Adipocyte (in vitro differentiated cells): ENCODE measurements at regions not wholly inside any gene's neighbourhood (a gene's known extent, or its start where the extent isn't known, plus 50 kb on each side); places are given as distances from the start of the nearest gene placed in this dataset.
"Not testable (repeated sequence)": the region's sequence is repeated elsewhere in the genome, so short reads cannot be mapped to it uniquely, and the experiment has no call there.

ENCODE experiments used
- DNase-seq: peaks from one replicate; pipeline ENCODE4 v3.0.0-alpha.2; 2015; ENCODE audit warnings: low read depth
- H3K27me3 ChIP-seq: replicated peaks from 2 replicates; pipeline ENCODE4 v1.7.0; 2013; ENCODE audit warnings: mild to moderate bottlenecking, low read length, moderate library complexity; ENCODE audit not compliant: control insufficient read depth, insufficient read depth
- H3K36me3 ChIP-seq: 2 replicates; pipeline ENCODE4 v1.7.0; 2013; ENCODE audit warnings: low read length, mild to moderate bottlenecking, moderate library complexity; ENCODE audit not compliant: control insufficient read depth, insufficient read depth, severe bottlenecking
- H3K4me1 ChIP-seq: 2 replicates; pipeline ENCODE4 v1.7.0; 2013; ENCODE audit warnings: mild to moderate bottlenecking, low read length, moderate library complexity; ENCODE audit not compliant: control insufficient read depth, insufficient read depth
- H3K4me3 ChIP-seq: 2 replicates; pipeline ENCODE4 v1.7.0; 2013; ENCODE audit warnings: mild to moderate bottlenecking, low read length, moderate library complexity
- H3K9ac ChIP-seq: 2 replicates; pipeline ENCODE4 v1.7.0; 2013; ENCODE audit warnings: mild to moderate bottlenecking, low read length, moderate library complexity
- H3K9me3 ChIP-seq: 2 replicates; pipeline ENCODE4 v1.7.0; 2013; ENCODE audit warnings: mild to moderate bottlenecking, low read length, moderate library complexity; ENCODE audit not compliant: control insufficient read depth

DNA sequence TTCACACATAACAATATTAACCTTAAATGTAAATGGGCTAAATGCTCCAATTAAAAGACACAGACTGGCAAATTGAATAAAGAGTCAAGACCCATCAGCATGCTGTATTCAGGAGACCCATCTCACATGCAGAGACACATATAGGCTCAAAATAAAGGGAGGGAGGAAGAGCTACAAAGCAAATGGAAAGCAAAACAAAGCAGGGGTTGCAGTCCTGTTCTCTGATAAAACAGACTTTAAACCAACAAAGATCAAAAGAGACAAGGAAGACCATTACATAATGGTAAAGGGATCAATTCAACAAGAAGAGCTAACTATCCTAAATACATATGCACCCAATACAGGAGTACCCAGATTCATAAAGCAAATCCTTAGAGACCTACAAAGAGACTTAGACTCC lies 78.8 kb upstream of the RREB1 start:
- H3K4me1 ChIP-seq, H3K9ac ChIP-seq, H3K36me3 ChIP-seq, H3K9me3 ChIP-seq, H3K27me3 ChIP-seq, DNase-seq, H3K4me3 ChIP-seq: not testable (repeated sequence)

GRCh38 chr6:7030968-7031367 lies 76.8 kb upstream of the RREB1 start:
- not testable (repeated sequence) for H3K4me1 ChIP-seq, H3K27me3 ChIP-seq, H3K9me3 ChIP-seq, H3K9ac ChIP-seq, H3K4me3 ChIP-seq, DNase-seq, H3K36me3 ChIP-seq

DNA sequence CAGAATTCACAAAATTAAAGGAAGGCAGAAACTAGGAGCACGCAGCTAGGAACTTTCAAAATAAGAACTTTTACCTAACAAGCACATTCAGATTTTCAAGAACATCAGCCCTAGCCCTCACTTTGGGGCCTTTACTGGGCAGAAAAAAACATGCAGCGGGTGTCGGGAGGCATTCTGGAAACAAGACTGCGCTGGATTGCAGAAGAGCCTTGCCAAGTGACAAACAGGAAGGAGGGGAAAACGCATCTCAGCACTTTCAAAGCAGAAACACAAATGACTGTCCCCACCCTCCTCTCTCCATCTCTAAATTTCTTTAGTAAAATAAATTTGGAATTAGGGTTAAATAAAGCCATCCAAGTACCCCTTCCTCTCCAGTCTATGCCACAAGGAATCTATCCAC lies 74.6 kb upstream of the RREB1 start:
- Histone ChIP-seq H3K4me1 (no peaks in the 10 kb centered on the region), H3K9me3 (peaks cover 6% of the 10 kb centered on the region)
- no peak for DNase-seq

GRCh38 chr6:7034055-7034454 lies 73.7 kb upstream of the RREB1 start:
- H3K4me1 ChIP-seq: no peaks in the 10 kb centered on the region
- H3K27me3 ChIP-seq: no peaks in the 10 kb centered on the region
- H3K4me3 ChIP-seq: no peak overlapping the region
- peaks cover 6% of the 10 kb centered on the region for H3K9me3 ChIP-seq
- H3K36me3 ChIP-seq: no peaks in the 10 kb centered on the region
- no peak for DNase-seq
- no peak overlapping the region for H3K9ac ChIP-seq

More for the DNA sequence above, 74.6 kb upstream of the RREB1 start:
- H3K9ac ChIP-seq: no peak overlapping the region
- no peak overlapping the region for H3K4me3 ChIP-seq
- no peaks in the 10 kb centered on the region for H3K36me3 ChIP-seq
- no peaks in the 10 kb centered on the region for H3K27me3 ChIP-seq

GRCh38 chr6:7035837-7036249 lies 71.9 kb upstream of the RREB1 start:
- H3K4me1 ChIP-seq: no peaks in the 10 kb centered on the region

GRCh38 chr6:7041511-7042026 lies 66.2 kb upstream of the RREB1 start:
- Histone ChIP-seq H3K9me3 (peaks cover 6% of the 10 kb centered on the region), H3K9ac (no peak overlapping the region), H3K36me3 (no peaks in the 10 kb centered on the region), H3K4me1 (peaks cover 10% of the 10 kb centered on the region), H3K4me3 (no peak overlapping the region), H3K27me3 (no peaks in the 10 kb centered on the region)
- no peak for DNase-seq

More at GRCh38 chr6:7035837-7036249, 71.9 kb upstream of the RREB1 start:
- Histone ChIP-seq H3K27me3 (no peaks in the 10 kb centered on the region), H3K36me3 (no peaks in the 10 kb centered on the region), H3K9me3 (peaks cover 6% of the 10 kb centered on the region), H3K4me3 (no peak overlapping the region), H3K9ac (no peak overlapping the region)
- no peak for DNase-seq

DNA sequence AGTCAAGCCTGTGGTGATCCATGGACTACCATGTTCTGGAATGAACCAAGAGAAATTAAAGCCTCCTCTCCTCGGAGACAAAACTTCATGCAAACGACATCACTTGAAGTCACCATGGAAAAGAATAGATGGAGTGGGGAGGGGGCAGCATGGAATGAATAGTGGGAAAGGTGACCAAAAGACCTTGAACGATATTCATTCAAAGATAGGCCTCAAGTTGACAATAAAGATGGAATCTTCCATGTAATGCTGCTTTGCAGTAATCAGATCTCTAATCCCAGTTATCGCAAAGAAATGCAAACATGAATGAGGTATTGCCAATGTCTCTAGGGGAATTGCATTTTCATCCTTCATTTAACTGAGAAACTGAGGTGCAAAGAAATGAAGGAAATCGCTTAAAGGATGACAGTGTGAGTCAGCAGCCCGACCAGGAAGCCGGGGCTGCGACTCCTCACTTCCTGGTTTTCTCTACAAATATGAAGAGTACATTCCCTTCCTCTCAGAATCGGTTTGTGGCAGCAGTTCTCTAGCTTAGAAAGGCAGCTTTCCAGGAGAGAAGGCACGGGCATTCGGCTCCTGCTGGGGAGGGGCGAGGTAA lies 65.6 kb upstream of the RREB1 start:
- H3K36me3 ChIP-seq: no peaks in the 10 kb centered on the region
- DNase-seq: no peak
- H3K4me1 ChIP-seq: peaks cover 10% of the 10 kb centered on the region
- H3K4me3 ChIP-seq: no peak overlapping the region
- H3K9me3 ChIP-seq: peaks cover 6% of the 10 kb centered on the region
- no peak overlapping the region for H3K9ac ChIP-seq
- no peaks in the 10 kb centered on the region for H3K27me3 ChIP-seq

DNA sequence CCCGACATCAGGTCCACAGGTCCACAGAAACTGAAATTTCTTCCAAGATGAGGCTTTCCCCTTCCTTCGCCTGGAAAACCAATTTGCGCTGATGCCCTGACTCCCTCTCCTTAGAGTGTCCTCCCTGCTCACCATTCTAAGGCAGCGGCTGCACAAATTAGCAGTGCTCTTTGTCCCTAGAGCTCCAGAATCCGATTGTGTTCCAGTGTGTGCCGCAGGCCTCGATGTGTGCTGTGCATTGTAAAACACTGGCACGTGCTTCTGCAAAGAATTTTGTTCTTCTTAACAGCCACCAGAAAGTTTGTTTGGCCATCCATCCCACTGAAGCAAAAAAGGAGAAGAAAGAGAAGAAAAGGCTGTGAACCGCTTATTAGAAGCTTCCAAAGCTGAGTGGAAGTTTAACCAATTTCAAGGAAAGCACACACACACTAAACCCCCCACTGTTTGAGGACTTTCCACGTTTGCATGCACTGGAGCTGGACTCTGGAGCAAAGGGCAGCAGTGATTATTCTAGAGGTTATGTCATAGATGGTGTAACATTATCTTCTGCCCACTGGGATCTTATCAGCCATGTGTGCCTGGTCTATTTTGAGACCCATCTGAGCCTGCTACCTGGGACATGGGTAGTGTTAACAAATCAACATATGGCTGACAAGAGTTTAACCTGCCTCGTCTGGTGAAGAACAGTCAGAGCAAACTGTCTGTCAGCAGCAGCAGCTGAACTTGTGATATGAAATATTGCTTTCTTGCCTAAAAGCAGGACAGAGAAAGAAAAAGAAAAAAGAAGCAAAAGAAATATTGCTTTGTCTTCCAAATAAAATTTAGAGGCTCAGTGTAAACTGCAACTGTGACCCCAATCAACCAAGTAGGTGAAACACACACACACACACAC lies 64.9 kb upstream of the RREB1 start:
- no peak for DNase-seq
- Histone ChIP-seq H3K4me3 (no peak overlapping the region), H3K36me3 (no peaks in the 10 kb centered on the region)

DNA sequence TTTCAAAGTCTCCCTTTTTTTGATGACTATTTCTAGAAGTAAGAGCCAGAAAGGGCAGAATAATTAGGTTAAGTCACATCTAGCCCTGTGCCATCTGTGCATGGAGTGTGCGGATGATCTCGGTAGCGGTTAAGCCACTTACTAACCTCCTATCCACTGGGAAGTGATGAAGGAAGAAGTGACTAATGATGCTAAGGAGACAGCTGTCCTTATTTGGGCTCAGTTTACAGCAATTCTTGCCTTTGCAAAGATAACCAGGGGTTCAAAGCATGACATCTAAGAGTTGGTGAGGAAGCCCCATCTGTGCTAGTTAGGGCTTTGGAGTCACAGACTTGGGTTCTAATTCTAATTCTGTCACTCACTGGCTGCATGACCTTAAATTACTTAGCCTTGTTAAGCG lies 62.4 kb upstream of the RREB1 start:
- no peaks in the 10 kb centered on the region for H3K9me3 ChIP-seq
- H3K9ac ChIP-seq: no peak overlapping the region
- no peak overlapping the region for H3K4me3 ChIP-seq
- no peak for DNase-seq
- H3K4me1 ChIP-seq: peaks cover 14% of the 10 kb centered on the region
- no peaks in the 10 kb centered on the region for H3K36me3 ChIP-seq
- no peaks in the 10 kb centered on the region for H3K27me3 ChIP-seq

More for the DNA sequence above, 64.9 kb upstream of the RREB1 start:
- Histone ChIP-seq H3K9ac (no peak overlapping the region), H3K9me3 (no peaks in the 10 kb centered on the region), H3K4me1 (peaks cover 10% of the 10 kb centered on the region), H3K27me3 (no peaks in the 10 kb centered on the region)

GRCh38 chr6:7045746-7046145 lies 62.0 kb upstream of the RREB1 start:
- no peak for DNase-seq
- H3K4me1 ChIP-seq: peaks cover 14% of the 10 kb centered on the region
- no peaks in the 10 kb centered on the region for H3K9me3 ChIP-seq
- no peak overlapping the region for H3K9ac ChIP-seq
- no peaks in the 10 kb centered on the region for H3K36me3 ChIP-seq
- no peak overlapping the region for H3K4me3 ChIP-seq
- H3K27me3 ChIP-seq: no peaks in the 10 kb centered on the region

GRCh38 chr6:7047128-7047527 lies 60.6 kb upstream of the RREB1 start:
- no peaks in the 10 kb centered on the region for H3K9me3 ChIP-seq
- no peaks in the 10 kb centered on the region for H3K27me3 ChIP-seq
- H3K4me3 ChIP-seq: no peak overlapping the region
- no peak overlapping the region for H3K9ac ChIP-seq
- H3K36me3 ChIP-seq: no peaks in the 10 kb centered on the region
- H3K4me1 ChIP-seq: peaks cover 14% of the 10 kb centered on the region
- DNase-seq: no peak
